ENCODE measurements at regions not wholly inside any gene's neighbourhood (a gene's known extent, or its start where the extent isn't known, plus 50 kb on each side); places are given as distances from the start of the nearest gene placed in this dataset.

DNA sequence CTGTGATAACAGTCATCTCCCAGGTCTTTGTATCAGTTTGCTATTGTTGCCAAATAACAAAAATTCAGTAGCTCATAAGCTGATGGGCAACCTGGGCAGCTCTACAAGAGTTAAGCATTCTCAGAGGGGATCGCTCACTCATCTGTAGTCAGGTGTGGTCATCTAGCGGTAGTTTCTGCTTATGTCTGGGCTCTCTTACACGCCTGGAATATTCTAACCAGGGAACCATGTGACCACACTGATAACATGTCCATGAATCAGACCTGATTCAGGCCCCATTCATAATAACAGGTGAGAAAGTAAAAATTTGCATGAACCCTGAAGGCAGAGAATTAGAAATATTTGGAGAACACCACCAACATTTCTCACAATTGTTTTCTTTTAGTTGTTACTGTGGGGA, 576.1 kb downstream of the SLCO4C1 start:
- no peak for TF ChIP-seq ZNF114 (CRISPR knock-in tag; IDR thresholded peaks at IDR 0.05)
- TF ChIP-seq STAT1 (IDR thresholded peaks at IDR 0.05; ENCODE audit: unreplicated experiment), result no peak
- TF ChIP-seq POLR2AphosphoS5 (IDR thresholded peaks at IDR 0.05; ENCODE audit: low read depth), result no peak
- TF ChIP-seq, protein P1, sequence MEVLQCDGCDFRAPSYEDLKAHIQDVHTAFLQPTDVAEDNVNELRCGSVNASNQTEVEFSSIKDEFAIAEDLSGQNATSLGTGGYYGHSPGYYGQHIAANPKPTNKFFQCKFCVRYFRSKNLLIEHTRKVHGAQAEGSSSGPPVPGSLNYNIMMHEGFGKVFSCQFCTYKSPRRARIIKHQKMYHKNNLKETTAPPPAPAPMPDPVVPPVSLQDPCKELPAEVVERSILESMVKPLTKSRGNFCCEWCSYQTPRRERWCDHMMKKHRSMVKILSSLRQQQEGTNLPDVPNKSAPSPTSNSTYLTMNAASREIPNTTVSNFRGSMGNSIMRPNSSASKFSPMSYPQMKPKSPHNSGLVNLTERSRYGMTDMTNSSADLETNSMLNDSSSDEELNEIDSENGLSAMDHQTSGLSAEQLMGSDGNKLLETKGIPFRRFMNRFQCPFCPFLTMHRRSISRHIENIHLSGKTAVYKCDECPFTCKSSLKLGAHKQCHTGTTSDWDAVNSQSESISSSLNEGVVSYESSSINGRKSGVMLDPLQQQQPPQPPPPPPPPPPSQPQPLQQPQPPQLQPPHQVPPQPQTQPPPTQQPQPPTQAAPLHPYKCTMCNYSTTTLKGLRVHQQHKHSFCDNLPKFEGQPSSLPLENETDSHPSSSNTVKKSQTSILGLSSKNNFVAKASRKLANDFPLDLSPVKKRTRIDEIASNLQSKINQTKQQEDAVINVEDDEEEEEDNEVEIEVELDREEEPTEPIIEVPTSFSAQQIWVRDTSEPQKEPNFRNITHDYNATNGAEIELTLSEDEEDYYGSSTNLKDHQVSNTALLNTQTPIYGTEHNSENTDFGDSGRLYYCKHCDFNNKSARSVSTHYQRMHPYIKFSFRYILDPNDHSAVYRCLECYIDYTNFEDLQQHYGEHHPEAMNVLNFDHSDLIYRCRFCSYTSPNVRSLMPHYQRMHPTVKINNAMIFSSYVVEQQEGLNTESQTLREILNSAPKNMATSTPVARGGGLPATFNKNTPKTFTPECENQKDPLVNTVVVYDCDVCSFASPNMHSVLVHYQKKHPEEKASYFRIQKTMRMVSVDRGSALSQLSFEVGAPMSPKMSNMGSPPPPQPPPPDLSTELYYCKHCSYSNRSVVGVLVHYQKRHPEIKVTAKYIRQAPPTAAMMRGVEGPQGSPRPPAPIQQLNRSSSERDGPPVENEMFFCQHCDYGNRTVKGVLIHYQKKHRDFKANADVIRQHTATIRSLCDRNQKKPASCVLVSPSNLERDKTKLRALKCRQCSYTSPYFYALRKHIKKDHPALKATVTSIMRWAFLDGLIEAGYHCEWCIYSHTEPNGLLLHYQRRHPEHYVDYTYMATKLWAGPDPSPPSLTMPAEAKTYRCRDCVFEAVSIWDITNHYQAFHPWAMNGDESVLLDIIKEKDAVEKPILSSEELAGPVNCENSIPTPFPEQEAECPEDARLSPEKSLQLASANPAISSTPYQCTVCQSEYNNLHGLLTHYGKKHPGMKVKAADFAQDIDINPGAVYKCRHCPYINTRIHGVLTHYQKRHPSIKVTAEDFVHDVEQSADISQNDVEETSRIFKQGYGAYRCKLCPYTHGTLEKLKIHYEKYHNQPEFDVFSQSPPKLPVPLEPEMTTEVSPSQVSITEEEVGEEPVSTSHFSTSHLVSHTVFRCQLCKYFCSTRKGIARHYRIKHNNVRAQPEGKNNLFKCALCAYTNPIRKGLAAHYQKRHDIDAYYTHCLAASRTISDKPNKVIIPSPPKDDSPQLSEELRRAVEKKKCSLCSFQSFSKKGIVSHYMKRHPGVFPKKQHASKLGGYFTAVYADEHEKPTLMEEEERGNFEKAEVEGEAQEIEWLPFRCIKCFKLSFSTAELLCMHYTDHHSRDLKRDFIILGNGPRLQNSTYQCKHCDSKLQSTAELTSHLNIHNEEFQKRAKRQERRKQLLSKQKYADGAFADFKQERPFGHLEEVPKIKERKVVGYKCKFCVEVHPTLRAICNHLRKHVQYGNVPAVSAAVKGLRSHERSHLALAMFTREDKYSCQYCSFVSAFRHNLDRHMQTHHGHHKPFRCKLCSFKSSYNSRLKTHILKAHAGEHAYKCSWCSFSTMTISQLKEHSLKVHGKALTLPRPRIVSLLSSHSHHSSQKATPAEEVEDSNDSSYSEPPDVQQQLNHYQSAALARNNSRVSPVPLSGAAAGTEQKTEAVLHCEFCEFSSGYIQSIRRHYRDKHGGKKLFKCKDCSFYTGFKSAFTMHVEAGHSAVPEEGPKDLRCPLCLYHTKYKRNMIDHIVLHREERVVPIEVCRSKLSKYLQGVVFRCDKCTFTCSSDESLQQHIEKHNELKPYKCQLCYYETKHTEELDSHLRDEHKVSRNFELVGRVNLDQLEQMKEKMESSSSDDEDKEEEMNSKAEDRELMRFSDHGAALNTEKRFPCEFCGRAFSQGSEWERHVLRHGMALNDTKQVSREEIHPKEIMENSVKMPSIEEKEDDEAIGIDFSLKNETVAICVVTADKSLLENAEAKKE (CRISPR knock-in tag; IDR thresholded peaks at IDR 0.05), result no peak
- no peak for TF ChIP-seq EZH2phosphoT487 (IDR thresholded peaks at IDR 0.05; ENCODE audit: unreplicated experiment)
- TF ChIP-seq EZH2 (IDR thresholded peaks at IDR 0.05; ENCODE audit: low read depth, unreplicated experiment), result no peak
- TF ChIP-seq, protein P2, sequence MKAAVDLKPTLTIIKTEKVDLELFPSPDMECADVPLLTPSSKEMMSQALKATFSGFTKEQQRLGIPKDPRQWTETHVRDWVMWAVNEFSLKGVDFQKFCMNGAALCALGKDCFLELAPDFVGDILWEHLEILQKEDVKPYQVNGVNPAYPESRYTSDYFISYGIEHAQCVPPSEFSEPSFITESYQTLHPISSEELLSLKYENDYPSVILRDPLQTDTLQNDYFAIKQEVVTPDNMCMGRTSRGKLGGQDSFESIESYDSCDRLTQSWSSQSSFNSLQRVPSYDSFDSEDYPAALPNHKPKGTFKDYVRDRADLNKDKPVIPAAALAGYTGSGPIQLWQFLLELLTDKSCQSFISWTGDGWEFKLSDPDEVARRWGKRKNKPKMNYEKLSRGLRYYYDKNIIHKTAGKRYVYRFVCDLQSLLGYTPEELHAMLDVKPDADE (IDR thresholded peaks at IDR 0.05), result no peak
- TF ChIP-seq ZNF331 (CRISPR knock-in tag; IDR thresholded peaks at IDR 0.05; ENCODE audit: low read depth), result no peak
- TF ChIP-seq NANOG (IDR thresholded peaks at IDR 0.05; ENCODE audit: borderline replicate concordance), result no peak
- no peak for TF ChIP-seq JUNB (IDR thresholded peaks at IDR 0.05; ENCODE audit: unreplicated experiment)
- TF ChIP-seq, protein P3, sequence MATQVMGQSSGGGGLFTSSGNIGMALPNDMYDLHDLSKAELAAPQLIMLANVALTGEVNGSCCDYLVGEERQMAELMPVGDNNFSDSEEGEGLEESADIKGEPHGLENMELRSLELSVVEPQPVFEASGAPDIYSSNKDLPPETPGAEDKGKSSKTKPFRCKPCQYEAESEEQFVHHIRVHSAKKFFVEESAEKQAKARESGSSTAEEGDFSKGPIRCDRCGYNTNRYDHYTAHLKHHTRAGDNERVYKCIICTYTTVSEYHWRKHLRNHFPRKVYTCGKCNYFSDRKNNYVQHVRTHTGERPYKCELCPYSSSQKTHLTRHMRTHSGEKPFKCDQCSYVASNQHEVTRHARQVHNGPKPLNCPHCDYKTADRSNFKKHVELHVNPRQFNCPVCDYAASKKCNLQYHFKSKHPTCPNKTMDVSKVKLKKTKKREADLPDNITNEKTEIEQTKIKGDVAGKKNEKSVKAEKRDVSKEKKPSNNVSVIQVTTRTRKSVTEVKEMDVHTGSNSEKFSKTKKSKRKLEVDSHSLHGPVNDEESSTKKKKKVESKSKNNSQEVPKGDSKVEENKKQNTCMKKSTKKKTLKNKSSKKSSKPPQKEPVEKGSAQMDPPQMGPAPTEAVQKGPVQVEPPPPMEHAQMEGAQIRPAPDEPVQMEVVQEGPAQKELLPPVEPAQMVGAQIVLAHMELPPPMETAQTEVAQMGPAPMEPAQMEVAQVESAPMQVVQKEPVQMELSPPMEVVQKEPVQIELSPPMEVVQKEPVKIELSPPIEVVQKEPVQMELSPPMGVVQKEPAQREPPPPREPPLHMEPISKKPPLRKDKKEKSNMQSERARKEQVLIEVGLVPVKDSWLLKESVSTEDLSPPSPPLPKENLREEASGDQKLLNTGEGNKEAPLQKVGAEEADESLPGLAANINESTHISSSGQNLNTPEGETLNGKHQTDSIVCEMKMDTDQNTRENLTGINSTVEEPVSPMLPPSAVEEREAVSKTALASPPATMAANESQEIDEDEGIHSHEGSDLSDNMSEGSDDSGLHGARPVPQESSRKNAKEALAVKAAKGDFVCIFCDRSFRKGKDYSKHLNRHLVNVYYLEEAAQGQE (IDR thresholded peaks at IDR 0.05; ENCODE audit: unreplicated experiment), result no peak
- TF ChIP-seq, protein P4, sequence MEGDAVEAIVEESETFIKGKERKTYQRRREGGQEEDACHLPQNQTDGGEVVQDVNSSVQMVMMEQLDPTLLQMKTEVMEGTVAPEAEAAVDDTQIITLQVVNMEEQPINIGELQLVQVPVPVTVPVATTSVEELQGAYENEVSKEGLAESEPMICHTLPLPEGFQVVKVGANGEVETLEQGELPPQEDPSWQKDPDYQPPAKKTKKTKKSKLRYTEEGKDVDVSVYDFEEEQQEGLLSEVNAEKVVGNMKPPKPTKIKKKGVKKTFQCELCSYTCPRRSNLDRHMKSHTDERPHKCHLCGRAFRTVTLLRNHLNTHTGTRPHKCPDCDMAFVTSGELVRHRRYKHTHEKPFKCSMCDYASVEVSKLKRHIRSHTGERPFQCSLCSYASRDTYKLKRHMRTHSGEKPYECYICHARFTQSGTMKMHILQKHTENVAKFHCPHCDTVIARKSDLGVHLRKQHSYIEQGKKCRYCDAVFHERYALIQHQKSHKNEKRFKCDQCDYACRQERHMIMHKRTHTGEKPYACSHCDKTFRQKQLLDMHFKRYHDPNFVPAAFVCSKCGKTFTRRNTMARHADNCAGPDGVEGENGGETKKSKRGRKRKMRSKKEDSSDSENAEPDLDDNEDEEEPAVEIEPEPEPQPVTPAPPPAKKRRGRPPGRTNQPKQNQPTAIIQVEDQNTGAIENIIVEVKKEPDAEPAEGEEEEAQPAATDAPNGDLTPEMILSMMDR (conservative IDR thresholded peaks at IDR 0.05; ENCODE audit: low read depth in 2 of 2), result no peak
- no peak for TF ChIP-seq CREB1 (CRISPR knock-in tag; IDR thresholded peaks at IDR 0.05; ENCODE audit: low read depth)
- H3K36me3 Mint-ChIP-seq (ENCODE audit: low read depth), result no peaks in the 10 kb centered on the region
- H3F3A ChIP-seq (replicated peaks; ENCODE audit: low read depth), result no peaks in the 10 kb centered on the region
- peaks cover under 1% of the 10 kb centered on the region; the same call in 1 of the 3 replicates for H3K9me3 Mint-ChIP-seq
- no peaks in the 10 kb centered on the region for H3K9me2 ChIP-seq (ENCODE audit: insufficient read depth)
- peaks cover 25% of the 10 kb centered on the region for H3K4me1 Mint-ChIP-seq
- H3K27ac ChIP-seq (ENCODE audit: low read depth), result no peak overlapping the region
- peaks cover 32% of the 10 kb centered on the region for H3K4me1 ChIP-seq (ENCODE audit: insufficient read depth)
- no peak overlapping the region for H3K27ac Mint-ChIP-seq
- H2AFZ ChIP-seq, result no peak overlapping the region
- no peaks in the 10 kb centered on the region for H3K79me2 ChIP-seq (replicated peaks; ENCODE audit: insufficient read depth)
- no peak for ATAC-seq
- no peaks in the 10 kb centered on the region for H3K27me3 Mint-ChIP-seq (ENCODE audit: insufficient read depth, low read depth, poor library complexity)
- H3K4me2 ChIP-seq, result no peak overlapping the region
- DNase-seq (ENCODE audit: low spot score), result no peak
- H3K4me3 ChIP-seq, result no peak overlapping the region
- no peaks in the 10 kb centered on the region for H3K27me3 ChIP-seq (ENCODE audit: insufficient read depth)
- H4K20me1 ChIP-seq (replicated peaks; ENCODE audit: insufficient read depth), result no peaks in the 10 kb centered on the region
- no peak overlapping the region for H3K4me3 Mint-ChIP-seq
- no peaks in the 10 kb centered on the region for H3K36me3 ChIP-seq (ENCODE audit: insufficient read depth)
